ENCODE measurements at regions not wholly inside any gene's neighbourhood (a gene's known extent, or its start where the extent isn't known, plus 50 kb on each side); places are given as distances from the start of the nearest gene placed in this dataset.

DNA sequence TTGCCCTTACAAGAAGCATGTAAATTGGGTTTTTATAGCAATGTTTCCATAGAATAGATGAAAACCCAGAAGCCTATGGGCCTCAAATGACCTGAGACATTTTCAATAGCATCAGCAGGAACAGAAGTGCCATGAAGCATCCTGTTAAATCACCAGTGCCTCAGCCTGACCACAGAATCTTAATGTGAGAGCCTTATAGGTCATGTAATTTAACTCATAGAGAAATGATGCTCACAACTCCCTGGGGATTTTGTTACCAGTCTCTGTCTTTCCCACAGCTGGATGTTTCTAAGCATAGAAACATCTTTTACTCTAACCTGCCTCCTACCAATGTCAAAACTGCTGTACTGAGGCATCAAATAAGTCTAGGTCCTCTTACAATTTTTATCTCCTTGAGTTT is 295.8 kb upstream of the ACVR2A start:
- no TSS peak for BruUV-seq (replicated peaks)
- CTCF ChIA-PET, result no interaction called here

More for the DNA sequence above, 295.8 kb upstream of the ACVR2A start:
- Histone ChIP-seq H3K4me2 (ENCODE audit: low read length) (no peak overlapping the region), H3K9ac (ENCODE audit: low read length) (no peak overlapping the region), H4K20me1 (ENCODE audit: insufficient read depth) (no peaks in the 10 kb centered on the region), H3K27ac (ENCODE audit: low read depth, low read length) (no peak overlapping the region), H3K36me3 (ENCODE audit: control insufficient read depth in 1 of 2, insufficient read depth in 2 of 2, low read length in 2 of 2) (no peaks in the 10 kb centered on the region), H3K9me2 (ENCODE audit: insufficient read depth) (no peaks in the 10 kb centered on the region), H3K27me3 (ENCODE audit: insufficient read depth, low read length) (no peaks in the 10 kb centered on the region), H2AFZ (ENCODE audit: low read depth, low read length, poor library complexity, severe bottlenecking) (no peak overlapping the region), H3K79me2 (ENCODE audit: insufficient read depth, low read length) (no peaks in the 10 kb centered on the region), H3K4me3 (replicated peaks in 1 of 2; ENCODE audit: low read depth in 1 of 2, low read length in 2 of 2) (no peak overlapping the region), H3K9me3 (ENCODE audit: control insufficient read depth in 1 of 2, insufficient read depth in 1 of 2, low read depth in 1 of 2, low read length in 2 of 2) (no peaks in the 10 kb centered on the region), H3K4me1 (ENCODE audit: control insufficient read depth in 1 of 2, insufficient read depth in 2 of 2, low read length in 2 of 2) (no peaks in the 10 kb centered on the region)
- ChIA-PET POLR2A (no interaction called here), RAD21 (ENCODE audit: low non-redundant PET in 1 of 2, low total read pairs in 2 of 2, uncharacterized antibody in 2 of 2, unreplicated experiment in 2 of 2) (no interaction called here)
- intact Hi-C loops (cut with micrococcal nuclease), result no loop called here
- DNase-seq (ENCODE audit: low read depth, low spot score) (no peak), ATAC-seq (no peak)
- no peak for TF ChIP-seq EGR1 (IDR thresholded peaks at IDR 0.05; ENCODE audit: low read depth)
- TF ChIP-seq, protein P1, sequence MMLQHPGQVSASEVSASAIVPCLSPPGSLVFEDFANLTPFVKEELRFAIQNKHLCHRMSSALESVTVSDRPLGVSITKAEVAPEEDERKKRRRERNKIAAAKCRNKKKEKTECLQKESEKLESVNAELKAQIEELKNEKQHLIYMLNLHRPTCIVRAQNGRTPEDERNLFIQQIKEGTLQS (IDR thresholded peaks at IDR 0.05), result no peak
- TF ChIP-seq ZFX (IDR thresholded peaks at IDR 0.05), result no peak
- TF ChIP-seq CEBPB (IDR thresholded peaks at IDR 0.05; ENCODE audit: low read depth), result no peak
- TF ChIP-seq, protein P2, sequence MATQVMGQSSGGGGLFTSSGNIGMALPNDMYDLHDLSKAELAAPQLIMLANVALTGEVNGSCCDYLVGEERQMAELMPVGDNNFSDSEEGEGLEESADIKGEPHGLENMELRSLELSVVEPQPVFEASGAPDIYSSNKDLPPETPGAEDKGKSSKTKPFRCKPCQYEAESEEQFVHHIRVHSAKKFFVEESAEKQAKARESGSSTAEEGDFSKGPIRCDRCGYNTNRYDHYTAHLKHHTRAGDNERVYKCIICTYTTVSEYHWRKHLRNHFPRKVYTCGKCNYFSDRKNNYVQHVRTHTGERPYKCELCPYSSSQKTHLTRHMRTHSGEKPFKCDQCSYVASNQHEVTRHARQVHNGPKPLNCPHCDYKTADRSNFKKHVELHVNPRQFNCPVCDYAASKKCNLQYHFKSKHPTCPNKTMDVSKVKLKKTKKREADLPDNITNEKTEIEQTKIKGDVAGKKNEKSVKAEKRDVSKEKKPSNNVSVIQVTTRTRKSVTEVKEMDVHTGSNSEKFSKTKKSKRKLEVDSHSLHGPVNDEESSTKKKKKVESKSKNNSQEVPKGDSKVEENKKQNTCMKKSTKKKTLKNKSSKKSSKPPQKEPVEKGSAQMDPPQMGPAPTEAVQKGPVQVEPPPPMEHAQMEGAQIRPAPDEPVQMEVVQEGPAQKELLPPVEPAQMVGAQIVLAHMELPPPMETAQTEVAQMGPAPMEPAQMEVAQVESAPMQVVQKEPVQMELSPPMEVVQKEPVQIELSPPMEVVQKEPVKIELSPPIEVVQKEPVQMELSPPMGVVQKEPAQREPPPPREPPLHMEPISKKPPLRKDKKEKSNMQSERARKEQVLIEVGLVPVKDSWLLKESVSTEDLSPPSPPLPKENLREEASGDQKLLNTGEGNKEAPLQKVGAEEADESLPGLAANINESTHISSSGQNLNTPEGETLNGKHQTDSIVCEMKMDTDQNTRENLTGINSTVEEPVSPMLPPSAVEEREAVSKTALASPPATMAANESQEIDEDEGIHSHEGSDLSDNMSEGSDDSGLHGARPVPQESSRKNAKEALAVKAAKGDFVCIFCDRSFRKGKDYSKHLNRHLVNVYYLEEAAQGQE (IDR thresholded peaks at IDR 0.05; ENCODE audit: low read depth), result no peak
- no peak for TF ChIP-seq SP1 (IDR thresholded peaks at IDR 0.05; ENCODE audit: low read depth)
- TF ChIP-seq EZH2 (IDR thresholded peaks at IDR 0.05), result no peak
- no peak for TF ChIP-seq YY1 (IDR thresholded peaks at IDR 0.05; ENCODE audit: extremely low read depth, insufficient replicate concordance, low read depth, low read length)
- TF ChIP-seq, protein P3, sequence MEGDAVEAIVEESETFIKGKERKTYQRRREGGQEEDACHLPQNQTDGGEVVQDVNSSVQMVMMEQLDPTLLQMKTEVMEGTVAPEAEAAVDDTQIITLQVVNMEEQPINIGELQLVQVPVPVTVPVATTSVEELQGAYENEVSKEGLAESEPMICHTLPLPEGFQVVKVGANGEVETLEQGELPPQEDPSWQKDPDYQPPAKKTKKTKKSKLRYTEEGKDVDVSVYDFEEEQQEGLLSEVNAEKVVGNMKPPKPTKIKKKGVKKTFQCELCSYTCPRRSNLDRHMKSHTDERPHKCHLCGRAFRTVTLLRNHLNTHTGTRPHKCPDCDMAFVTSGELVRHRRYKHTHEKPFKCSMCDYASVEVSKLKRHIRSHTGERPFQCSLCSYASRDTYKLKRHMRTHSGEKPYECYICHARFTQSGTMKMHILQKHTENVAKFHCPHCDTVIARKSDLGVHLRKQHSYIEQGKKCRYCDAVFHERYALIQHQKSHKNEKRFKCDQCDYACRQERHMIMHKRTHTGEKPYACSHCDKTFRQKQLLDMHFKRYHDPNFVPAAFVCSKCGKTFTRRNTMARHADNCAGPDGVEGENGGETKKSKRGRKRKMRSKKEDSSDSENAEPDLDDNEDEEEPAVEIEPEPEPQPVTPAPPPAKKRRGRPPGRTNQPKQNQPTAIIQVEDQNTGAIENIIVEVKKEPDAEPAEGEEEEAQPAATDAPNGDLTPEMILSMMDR (IDR thresholded peaks at IDR 0.05 in 2 of 3, conservative IDR thresholded peaks at IDR 0.05 in 1 of 3; ENCODE audit: borderline replicate concordance in 1 of 3, insufficient read depth in 1 of 3, low read depth in 2 of 3, low read length in 2 of 3), result no peak
- TF ChIP-seq ZNF274 (IDR thresholded peaks at IDR 0.05; ENCODE audit: low read depth, low read length), result no peak
- no peak for TF ChIP-seq TCF7L2 (IDR thresholded peaks at IDR 0.05; ENCODE audit: borderline replicate concordance, extremely low read depth, insufficient read depth, insufficient read length)
